Stimulated activated CD8-positive, alpha-beta memory T cell treated with anti-CD3 and anti-CD28 coated beads, Interleukin-7, amount 100 ng/mL, for 4 hours (primary cell): ENCODE measurements at regions not wholly inside any gene's neighbourhood (a gene's known extent, or its start where the extent isn't known, plus 50 kb on each side); places are given as distances from the start of the nearest gene placed in this dataset.
"Not testable (repeated sequence)": the region's sequence is repeated elsewhere in the genome, so short reads cannot be mapped to it uniquely, and the experiment has no call there.

Experiments
- DNase-seq, 2 donors: peaks; one replicate each; pipeline ENCODE4 v3.0.0-alpha.2; 2020; ENCODE audit warnings: low read depth in 2 of 2

DNA sequence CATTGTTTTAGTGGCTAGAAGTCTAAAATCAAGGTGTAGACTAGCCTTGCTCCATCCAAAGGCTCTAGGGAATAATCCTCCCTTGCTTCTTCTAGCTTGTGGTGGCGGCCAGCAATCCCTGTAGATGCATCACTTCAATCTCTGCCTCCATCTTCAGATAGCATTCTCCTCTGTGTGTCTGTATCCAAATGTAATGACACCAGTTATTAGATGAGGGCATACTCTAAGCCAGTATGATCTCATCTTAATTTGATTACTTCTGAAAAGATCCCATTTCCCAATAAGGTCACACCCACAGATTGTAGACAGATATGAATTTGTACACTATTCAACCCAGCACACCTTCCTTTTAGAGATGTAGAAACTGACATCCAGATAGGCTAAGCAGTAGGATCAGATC, 334.5 kb upstream of the KCNMB2 start:
- DNase-seq: no peak

DNA sequence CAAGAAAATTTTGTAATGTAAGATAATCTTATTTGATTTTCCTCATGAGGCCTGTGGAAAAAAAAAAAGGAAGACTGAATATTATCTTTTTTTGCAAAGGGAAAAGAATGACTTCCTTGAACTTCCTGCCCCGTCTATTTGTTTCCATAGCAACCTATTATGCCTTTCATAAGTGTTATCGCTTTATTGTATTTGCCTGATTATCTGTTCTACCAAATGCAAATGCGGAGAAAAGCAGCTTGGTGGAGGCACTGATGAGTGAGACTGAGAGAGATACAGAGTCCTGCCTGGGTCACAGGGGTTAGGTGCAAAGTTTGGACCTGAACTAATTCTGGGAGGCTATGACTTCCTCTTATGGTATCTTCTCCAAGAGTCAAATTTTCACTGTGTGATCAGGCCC, 334.0 kb upstream of the KCNMB2 start:
- DNase-seq: no peak

DNA sequence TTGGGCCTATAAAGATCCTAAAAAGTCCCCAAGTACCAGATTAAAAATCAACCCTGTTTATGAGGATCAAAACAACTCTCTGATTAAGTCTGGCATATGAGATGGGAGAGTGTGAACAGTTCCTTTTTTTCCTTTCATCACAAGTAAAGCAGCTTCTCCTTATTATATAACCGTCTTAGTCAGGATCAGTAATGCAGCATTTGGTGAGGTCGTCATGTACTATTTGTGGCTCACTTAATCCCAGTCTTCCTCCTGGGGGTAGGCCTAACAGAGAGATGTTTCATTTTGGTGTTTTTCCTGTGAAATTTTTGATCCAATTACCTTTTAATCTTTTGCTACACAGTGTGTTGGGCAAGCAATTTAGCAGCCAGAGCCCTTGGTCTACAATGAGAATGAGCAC, 333.1 kb upstream of the KCNMB2 start:
- no peak for DNase-seq

DNA sequence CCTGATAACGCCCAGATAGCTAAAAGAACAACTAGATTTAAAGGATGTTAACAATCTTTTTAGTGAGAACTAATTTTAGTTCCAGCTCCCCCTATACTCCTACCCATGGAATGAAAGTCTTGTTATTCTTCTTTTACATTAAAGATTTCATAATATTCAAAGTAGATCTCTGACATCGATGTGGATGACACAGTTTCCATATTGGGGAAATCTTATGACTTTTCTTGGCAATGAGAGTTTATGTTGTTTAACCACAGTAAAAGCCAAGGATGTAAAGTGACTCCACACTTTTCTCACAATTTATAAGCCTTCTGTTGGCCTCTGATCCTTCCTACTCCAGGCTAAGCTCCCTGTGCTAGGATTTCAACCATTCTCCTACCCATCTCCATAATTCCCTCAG, 332.6 kb upstream of the KCNMB2 start:
- no peak for DNase-seq

DNA sequence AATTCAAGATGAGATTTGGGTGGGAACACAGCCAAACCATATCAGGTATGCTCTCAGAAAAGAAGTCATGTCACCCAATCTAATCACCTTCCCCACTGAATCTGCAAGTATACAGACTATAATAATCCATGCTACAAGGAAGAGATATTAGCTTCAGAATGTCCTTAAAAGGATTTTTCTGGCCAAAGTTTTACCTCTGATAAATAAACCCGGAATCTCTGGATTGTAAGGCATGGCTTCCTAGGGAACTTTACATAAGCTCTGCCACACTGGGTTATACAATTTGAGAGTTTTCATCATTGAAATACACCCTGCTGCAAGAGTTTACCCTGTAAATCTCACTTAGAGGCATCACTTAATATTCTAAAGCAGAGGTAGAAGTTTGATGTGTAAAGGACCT, 330.5 kb upstream of the KCNMB2 start:
- no peak for DNase-seq

DNA sequence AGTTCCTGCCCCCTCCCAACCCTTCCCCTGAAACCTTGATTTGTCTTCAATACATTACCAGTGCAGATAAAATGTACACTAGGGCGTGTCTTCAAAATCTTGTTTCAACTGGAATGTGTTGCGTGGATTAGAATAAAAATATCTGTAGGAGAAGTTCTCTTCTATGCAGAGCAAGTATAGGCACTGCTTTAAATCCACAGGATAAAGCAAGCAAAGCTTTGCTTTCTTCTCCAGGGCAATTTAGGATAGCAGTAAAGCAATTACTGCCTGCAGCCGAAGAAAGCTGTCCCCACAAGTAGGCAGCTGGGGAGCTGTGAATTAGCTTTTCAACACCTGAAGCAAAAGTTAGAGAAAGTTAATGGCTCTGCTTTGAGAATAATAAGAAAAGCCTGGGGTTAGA, 329.7 kb upstream of the KCNMB2 start:
- DNase-seq: no peak

DNA sequence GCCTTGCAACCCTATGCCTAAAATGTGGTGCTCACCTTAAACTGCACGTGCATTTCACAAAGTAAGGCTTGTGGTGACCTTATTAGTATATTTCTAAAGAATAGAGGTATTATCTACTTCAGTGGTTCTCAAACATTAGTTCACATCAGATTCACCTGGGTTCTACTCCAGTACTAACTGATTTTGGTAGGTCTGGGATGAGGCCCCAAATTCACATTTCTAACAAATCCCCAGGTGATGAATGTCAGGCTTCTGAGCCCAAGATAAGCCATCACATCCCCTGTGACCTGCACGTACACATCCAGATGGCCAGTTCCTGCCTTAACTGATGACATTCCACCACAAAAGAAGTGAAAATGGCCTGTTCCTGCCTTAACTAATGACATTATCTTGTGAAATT, 329.1 kb upstream of the KCNMB2 start:
- not testable (repeated sequence) for DNase-seq

DNA sequence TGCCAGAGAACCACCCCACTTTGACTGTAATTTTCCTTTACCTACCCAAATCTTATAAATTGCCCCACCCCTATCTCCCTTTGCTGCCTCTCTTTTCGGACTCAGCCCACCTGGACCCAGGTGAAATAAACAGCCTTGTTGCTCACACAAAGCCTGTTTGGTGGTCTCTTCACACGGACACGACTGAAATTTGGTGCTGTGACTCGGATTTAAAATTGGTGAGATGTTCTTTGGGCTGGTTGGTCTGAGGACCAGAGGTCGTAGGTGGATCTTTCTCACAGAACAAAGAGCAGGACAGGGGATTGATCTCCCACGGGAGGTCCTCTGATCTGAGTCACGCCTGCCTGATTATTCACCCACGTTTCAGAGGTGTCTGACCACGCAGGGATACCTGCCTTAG, 328.6 kb upstream of the KCNMB2 start:
- not testable (repeated sequence) for DNase-seq

DNA sequence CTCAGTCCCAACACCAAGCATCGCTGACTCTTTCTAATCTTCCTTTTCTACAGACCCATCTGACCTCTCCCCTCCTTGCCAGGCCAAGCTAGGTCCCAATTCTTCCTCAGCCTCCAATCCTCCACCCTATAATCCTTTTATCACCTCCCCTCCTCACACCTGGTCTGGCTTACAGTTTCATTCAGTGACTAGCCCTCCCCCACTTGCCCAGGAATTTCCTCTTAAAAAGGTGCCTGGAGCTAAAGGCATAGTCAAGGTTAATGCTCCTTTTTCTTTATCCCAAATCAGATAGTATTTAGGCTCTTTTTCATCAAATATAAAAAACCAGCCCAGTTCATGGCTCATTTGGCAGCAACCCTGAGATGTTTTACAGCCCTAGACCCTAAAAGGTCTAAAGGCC, 327.1 kb upstream of the KCNMB2 start:
- not testable (repeated sequence) for DNase-seq

DNA sequence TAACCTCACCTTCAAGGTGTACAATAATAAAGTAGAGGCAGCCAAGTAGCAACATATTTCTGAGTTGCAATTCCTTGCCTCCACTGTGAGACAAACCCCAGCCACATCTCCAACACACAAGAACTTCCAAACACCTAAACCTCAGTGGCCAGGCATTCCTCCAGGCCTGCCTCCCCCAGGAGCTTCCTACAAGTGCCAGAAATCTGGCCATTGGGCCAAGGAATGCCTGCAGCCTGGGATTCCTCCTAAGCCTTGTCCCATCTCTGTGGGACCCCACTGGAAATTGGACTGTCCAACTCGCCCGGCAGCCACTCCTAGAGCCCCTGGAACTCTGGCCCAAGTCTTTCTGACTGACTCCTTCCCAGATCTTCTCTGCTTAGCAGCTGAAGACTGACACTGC, 326.6 kb upstream of the KCNMB2 start:
- not testable (repeated sequence) for DNase-seq

DNA sequence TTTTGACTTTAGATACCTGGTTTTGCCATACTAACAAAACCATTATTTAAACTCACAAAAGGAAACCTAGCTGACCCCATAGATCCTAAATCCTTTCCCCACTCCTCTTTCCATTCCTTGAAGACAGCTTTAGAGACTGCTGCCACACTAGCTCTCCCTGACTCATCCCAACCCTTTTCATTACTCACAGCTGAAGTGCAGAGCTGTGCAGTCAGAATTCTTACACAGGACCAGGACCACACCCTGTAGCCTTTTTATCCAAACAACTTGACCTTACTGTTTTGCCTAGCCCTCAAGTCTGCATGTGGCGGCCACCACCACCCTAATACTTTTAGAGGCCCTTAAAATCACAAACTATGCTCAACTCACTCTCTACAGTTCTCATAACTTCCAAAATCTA, 325.1 kb upstream of the KCNMB2 start:
- DNase-seq: not testable (repeated sequence)

DNA sequence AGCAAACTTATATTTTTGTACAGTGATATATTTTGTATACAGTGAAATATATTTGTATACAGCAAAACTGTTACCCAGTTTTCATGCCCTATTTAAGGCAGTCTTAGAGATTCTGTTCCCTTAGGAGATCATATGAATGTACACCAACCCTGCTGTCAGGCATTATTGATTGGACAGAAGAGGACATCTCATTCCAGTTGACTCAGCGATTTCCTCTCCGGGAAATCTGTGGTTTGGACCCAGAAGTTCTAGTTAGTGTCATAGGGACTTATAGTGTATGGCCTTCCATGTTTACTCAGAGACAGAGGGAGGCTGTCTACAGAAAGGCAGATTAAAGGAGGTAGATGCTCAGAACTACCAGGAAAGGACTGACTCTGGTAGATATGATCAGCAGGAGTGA, 318.8 kb upstream of the KCNMB2 start:
- DNase-seq: no peak

DNA sequence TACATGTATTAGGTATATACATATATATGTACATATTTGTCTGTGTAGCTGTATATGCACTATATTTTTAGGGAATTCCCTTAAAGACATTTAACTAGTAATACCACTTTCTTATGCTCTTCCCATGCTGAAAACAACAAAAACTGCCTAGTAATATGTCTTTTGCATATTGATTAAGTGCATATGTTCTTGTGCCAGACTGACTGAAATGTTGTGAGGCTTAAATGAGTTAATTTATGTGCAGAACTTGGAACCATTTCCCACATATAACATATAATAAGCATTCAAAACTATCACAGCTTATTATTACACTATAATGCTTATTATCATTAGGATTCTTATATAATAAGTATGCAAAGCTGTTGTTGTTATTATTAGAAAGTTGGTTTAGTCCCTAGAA, 318.0 kb upstream of the KCNMB2 start:
- DNase-seq: no peak

DNA sequence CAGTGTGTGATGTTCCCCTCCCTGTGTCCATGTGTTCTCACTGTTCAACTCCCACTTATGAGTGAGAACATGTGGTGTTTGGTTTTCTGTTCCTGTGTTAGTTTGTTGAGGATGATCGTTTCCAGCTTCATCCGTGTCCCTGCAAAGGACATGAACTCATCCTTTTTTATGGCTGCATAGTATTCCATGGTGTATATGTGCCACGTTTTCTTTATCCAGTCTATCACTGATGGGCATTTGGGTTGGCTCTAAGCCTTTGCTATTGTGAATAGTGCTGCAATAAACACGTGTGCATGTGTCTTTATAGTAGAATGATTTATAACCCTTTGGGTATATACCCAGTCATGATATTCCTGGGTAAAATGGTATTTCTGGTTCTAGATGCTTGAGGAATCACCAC, 316.6 kb upstream of the KCNMB2 start:
- DNase-seq: not testable (repeated sequence)

DNA sequence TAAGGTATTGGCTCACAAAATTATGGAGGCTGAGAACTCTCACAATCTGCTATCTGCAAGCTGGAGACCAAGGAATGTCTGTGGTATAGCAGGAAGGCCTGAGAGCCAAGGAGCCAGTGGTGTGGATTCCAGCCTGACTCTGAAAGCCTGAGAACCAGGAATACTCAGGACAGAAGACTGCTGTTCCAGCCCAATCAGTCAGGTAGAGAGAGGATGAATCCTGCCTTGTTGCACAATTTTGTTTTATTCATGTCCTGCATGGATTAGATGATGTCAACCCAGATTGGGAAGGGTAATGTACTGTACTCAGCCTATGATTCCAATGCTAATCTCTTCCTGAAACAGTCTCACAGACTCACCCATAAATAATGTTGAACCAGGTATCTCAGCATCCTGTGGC, 312.4 kb upstream of the KCNMB2 start:
- DNase-seq: no peak

DNA sequence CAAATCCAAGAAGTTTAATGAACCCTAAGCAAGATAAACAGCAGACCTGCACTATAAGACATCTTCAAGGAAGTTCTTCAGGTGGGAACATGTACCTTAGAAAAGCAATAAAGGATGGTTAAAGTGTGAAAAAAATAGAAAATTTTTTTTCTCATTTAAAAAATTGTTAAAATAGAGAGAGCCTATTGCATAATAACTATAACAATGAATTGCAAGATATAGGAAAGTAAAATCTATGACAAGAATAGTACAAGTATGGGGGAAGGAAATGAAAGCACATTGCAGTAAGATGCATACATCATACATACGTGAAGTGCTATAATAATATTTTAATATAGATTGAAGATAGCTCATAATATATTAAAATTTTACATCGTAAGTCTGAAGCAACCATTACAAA, 310.1 kb upstream of the KCNMB2 start:
- no peak for DNase-seq

DNA sequence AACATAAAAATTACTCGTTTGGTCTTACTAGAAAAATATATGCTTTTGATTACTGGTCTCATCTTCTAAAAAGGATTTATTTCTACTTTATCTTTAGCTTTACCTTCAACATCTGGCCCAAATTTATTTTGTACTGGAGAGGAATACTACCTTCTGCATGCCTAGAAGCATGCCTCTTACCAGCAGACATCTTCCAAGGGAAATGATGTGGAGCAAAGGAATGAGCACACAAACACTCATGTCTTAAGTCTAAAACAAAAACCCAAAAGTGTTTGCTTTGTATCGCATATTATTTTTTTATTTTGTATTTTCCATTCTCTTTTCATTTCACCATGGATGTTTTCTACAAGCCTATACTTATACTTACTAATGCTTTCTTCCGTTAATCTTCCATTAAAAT, 304.6 kb upstream of the KCNMB2 start:
- DNase-seq: no peak

DNA sequence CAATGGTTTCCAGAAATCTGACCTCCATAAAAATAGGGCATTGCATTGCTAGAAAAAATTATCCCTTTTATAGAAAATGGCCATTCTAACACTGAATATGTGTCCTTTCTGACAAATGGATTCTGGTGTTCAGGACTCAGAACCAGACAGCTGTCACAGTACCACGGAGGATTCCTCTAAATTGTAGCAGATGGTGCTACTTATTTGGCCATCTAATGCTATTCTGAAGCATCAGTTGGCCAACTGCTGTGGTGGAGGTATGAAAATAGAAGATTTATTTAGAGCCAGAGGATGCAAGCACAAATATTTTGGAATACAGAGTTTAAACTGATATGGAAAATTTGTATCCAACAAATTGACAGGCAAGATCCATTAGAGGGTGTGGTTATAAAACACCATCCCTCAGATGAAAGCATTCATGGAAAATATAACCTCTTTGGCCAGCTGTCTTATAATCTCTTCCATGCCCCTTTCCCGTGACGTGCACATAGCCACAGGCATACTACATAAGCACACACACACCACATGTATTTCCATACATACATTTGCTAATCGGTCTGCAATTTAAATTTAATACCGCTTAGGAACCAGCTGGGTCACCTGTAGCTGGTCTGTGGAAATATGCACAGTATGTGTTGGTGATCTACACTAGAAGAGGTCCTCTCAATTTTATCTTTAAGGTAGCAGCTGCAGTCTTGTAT, 302.7 kb upstream of the KCNMB2 start:
- DNase-seq: no peak

DNA sequence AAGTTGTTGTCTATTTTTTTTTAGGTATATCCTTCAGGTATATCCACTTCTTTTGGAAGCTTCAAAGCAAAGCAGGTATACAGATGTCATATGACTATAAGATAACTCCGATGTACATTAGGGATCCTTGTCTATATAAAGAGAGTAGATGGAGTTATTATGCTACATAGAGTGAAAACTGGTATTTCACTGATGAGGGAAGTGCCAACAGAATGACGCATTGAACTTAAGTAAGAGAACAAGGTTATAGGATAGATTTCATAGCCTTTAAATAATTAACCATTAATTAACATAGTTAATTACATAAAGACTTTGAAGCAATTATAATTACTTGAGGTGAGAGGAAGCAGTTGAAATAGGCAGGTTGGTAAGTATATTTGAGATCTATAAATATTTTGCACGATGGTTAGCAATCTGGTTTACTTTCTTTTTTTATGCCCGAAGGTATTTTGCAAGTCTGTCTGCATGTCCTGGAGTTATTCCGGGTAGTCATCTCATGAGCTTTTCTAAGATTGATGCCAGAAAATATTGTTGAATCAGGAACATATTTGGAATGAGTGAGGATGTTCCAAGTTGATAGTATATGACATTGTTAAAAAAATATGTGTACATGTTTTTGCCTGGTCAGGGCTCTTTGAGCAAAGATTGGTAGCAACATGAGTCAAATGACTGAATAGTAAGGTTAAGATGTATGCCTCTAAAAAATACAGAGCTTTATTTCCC, 299.5 kb upstream of the KCNMB2 start:
- DNase-seq: no peak

DNA sequence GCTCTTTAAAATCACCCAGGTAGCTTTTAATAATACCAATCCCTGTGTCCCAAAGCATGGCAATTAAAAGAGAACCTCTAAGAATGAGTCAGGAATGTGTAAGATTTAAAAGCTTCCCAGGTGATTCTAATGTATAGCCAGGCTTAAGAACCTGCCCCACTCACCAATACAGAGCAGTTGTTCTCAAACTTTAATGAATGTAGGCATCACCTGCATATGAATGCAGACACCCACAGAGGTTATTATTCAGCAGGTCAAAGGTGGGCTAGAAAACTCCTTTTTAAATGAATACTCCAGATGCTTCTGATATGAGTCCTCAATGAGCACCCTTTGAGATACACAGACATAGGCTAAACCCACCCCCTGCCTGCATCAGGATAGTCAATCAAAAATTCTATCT, 298.1 kb upstream of the KCNMB2 start:
- no peak for DNase-seq

DNA sequence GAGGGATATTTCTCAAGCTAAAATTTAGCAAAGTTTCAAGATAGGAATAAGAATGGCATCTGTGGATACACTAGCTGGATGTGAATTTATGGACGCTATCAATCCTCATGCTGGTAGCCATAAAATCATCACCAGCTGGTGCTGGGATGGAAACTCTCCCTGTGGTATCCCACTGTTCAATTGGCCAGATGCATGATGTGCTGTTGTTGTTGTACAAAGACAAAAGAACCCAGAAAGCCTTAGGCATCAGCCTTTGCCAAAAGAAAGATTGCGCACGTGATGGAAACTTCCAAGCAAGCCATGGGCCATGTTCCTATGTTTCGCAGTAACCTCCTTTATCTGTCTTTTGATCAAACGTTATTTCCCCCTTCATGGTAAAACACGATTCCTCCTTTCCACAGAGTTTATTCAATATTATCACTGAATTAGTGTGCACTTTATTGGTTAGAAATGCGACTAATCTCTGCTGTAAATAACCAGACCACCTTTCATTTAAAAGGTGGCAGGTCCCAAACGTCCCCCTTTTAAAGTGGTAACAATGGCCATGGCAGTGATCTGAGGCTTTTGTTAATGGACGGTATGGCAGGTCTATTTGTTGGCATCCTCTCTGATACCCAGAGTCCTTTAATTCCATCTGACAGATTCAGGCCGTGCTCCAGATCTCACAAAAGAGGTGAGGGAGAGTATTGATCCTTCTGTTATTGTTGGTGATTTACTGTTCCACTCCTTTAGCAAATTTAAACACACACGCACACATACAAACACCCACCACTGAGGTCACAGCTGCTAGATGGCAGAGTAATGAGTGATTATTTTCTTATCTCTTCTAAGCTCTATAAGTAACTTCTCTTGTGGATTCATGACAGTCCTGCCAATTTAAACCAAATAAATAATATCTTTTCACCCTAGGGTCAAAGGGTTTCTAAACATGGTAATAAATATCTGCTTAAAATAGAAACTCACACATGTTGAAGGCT, 291.2 kb upstream of the KCNMB2 start:
- no peak for DNase-seq

DNA sequence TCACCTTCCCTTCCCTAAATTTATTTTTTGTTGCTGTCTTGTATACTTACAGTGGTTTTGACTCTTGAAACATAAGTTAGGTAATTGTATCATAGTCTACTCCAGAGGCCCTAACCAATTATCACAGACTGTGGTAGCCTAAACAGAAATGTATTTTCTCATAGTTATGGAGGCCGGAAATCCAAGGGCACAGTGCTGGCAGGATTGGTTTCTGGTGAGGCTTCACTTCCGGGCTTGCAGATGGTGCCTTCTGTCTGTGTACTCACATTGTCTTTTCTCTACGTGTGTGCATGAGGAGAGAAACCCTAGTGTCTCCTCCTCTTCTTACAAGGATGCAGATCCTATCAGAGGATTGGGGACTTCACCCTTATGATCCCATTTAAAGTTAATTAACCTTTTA, 290.2 kb upstream of the KCNMB2 start:
- DNase-seq: no peak

DNA sequence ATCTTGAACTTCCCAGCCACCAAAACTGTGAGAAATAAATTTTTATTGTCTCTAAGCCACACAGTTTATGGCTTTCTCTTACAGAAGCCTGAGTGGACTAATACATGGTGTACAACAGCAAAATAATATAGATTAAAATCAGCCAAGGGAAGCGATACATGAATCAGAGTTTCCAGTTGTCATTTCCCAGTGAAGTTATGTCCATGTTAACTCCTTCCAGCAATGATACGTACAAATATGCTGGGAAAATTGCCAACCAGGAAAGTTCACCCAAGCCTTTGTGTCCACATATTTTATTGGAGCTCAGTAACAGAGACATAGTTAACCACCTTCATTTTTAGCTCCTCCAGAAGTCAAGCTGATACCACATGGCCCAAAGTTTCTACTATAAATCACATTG, 280.9 kb upstream of the KCNMB2 start:
- no peak for DNase-seq
